ENCODE measurements at regions not wholly inside any gene's neighbourhood (a gene's known extent, or its start where the extent isn't known, plus 50 kb on each side); places are given as distances from the start of the nearest gene placed in this dataset.

GRCh38 chr2:216758256-216759155 is 63.2 kb upstream of the IGFBP5 start:
- DNase-seq (no peak), ATAC-seq (no peak)
- H3K4me3 ChIP-seq = no peak overlapping the region
- no peaks in the 10 kb centered on the region for H3K4me1 ChIP-seq
- no peak for TF ChIP-seq POLR2A (IDR thresholded peaks at IDR 0.05)
- TF ChIP-seq CTCF (IDR thresholded peaks at IDR 0.05) = no peak
- no peaks in the 10 kb centered on the region for H3K9me3 ChIP-seq
- 86% methylated on average over 8 of the region's 8 CpGs for WGBS (ENCODE audit: insufficient coverage, low coverage, low lambda C conversion rate, missing lambda C conversion rate)
- H3K36me3 ChIP-seq = no peaks in the 10 kb centered on the region
- no peak overlapping the region for H3K27ac ChIP-seq
- intact Hi-C loops (cut with DNase I) = no loop called here
- H3K27me3 ChIP-seq = no peaks in the 10 kb centered on the region

GRCh38 chr2:216757532-216757931 is 62.2 kb upstream of the IGFBP5 start:
- Histone ChIP-seq H3K27ac (no peak overlapping the region), H3K9me3 (no peaks in the 10 kb centered on the region), H3K4me1 (no peaks in the 10 kb centered on the region), H3K36me3 (no peaks in the 10 kb centered on the region), H3K4me3 (no peak overlapping the region), H3K27me3 (no peaks in the 10 kb centered on the region)
- intact Hi-C loops (cut with DNase I) = no loop called here
- 36% methylated on average over 4 of the region's 4 CpGs for WGBS (ENCODE audit: insufficient coverage, low coverage, low lambda C conversion rate, missing lambda C conversion rate)
- TF ChIP-seq POLR2A (IDR thresholded peaks at IDR 0.05) = no peak
- TF ChIP-seq CTCF (IDR thresholded peaks at IDR 0.05) = no peak
- DNase-seq (no peak), ATAC-seq (no peak)

- Histone ChIP-seq H3K27ac (no peak overlapping the region), H3K4me3 (no peak overlapping the region), H3K9me3 (no peaks in the 10 kb centered on the region), H3K36me3 (no peaks in the 10 kb centered on the region), H3K4me1 (no peaks in the 10 kb centered on the region), H3K27me3 (no peaks in the 10 kb centered on the region)
- 80% methylated on average over 1 of the region's 2 CpGs for WGBS (ENCODE audit: insufficient coverage, low coverage, low lambda C conversion rate, missing lambda C conversion rate)
- ATAC-seq (no peak), DNase-seq (no peak)
- intact Hi-C loops (cut with DNase I) = no loop called here
- TF ChIP-seq CTCF (IDR thresholded peaks at IDR 0.05) (no peak), POLR2A (IDR thresholded peaks at IDR 0.05) (no peak)
Measured at GRCh38 chr2:216756435-216756834, 61.1 kb upstream of the IGFBP5 start.

- no peaks in the 10 kb centered on the region for H3K36me3 ChIP-seq
- DNase-seq (no peak), ATAC-seq (no peak)
- no peak for TF ChIP-seq CTCF (IDR thresholded peaks at IDR 0.05)
- no peak for TF ChIP-seq POLR2A (IDR thresholded peaks at IDR 0.05)
- no peaks in the 10 kb centered on the region for H3K27me3 ChIP-seq
- no peaks in the 10 kb centered on the region for H3K4me1 ChIP-seq
- WGBS (ENCODE audit: insufficient coverage, low coverage, low lambda C conversion rate, missing lambda C conversion rate) = no CpG with 5 or more reads among the region's 7 CpGs
- intact Hi-C loops (cut with DNase I) = no loop called here
- H3K9me3 ChIP-seq = no peaks in the 10 kb centered on the region
- no peak overlapping the region for H3K27ac ChIP-seq
- H3K4me3 ChIP-seq = no peak overlapping the region
Measured at GRCh38 chr2:216754812-216755211, 59.5 kb upstream of the IGFBP5 start.

Measured in right lobe of liver (tissue), 6 donors.